ENCODE measurements at regions not wholly inside any gene's neighbourhood (a gene's known extent, or its start where the extent isn't known, plus 50 kb on each side); places are given as distances from the start of the nearest gene placed in this dataset.

- H3K4me3 ChIP-seq (ENCODE audit: low read depth, low read length) = no peak overlapping the region
- no peak for TF ChIP-seq CTCF (IDR thresholded peaks at IDR 0.05; ENCODE audit: low read depth, low read length)
These were observed 92.7 kb upstream of the AKR1E2 start for GRCh38 chr10:4733150-4733842.

- no peak for TF ChIP-seq CTCF (IDR thresholded peaks at IDR 0.05; ENCODE audit: low read depth, low read length)
These were observed 95.0 kb upstream of the AKR1E2 start for GRCh38 chr10:4730998-4731397.

GRCh38 chr10:4725917-4726606 lies 99.9 kb upstream of the AKR1E2 start:
- no peak for TF ChIP-seq CTCF (IDR thresholded peaks at IDR 0.05; ENCODE audit: low read depth, low read length)
- no peak overlapping the region for H3K4me3 ChIP-seq (ENCODE audit: low read depth, low read length)

More at GRCh38 chr10:4730998-4731397, 95.0 kb upstream of the AKR1E2 start:
- no peak overlapping the region for H3K4me3 ChIP-seq (ENCODE audit: low read depth, low read length)

- no peak for TF ChIP-seq CTCF (IDR thresholded peaks at IDR 0.05; ENCODE audit: low read depth, low read length)
- H3K4me3 ChIP-seq (ENCODE audit: low read depth, low read length) = no peak overlapping the region
These were observed 102.1 kb upstream of the AKR1E2 start for GRCh38 chr10:4723860-4724259.

- H3K4me3 ChIP-seq (ENCODE audit: low read depth, low read length) = no peak overlapping the region
- TF ChIP-seq CTCF (IDR thresholded peaks at IDR 0.05; ENCODE audit: low read depth, low read length) = no peak
These were observed 103.8 kb upstream of the AKR1E2 start for GRCh38 chr10:4721999-4722753.

- TF ChIP-seq CTCF (IDR thresholded peaks at IDR 0.05; ENCODE audit: low read depth, low read length) = no peak
These were observed 105.5 kb upstream of the AKR1E2 start for GRCh38 chr10:4720463-4720862.

GRCh38 chr10:4719671-4720070 lies 106.3 kb upstream of the AKR1E2 start:
- H3K4me3 ChIP-seq (ENCODE audit: low read depth, low read length) = no peak overlapping the region
- no peak for TF ChIP-seq CTCF (IDR thresholded peaks at IDR 0.05; ENCODE audit: low read depth, low read length)

More at GRCh38 chr10:4720463-4720862, 105.5 kb upstream of the AKR1E2 start:
- H3K4me3 ChIP-seq (ENCODE audit: low read depth, low read length) = no peak overlapping the region
